BJ (cell line): ENCODE measurements at regions not wholly inside any gene's neighbourhood (a gene's known extent, or its start where the extent isn't known, plus 50 kb on each side); places are given as distances from the start of the nearest gene placed in this dataset.

Source experiments
- CTCF ChIA-PET: fragments of 350-600 bp; formaldehyde crosslinking; extraction: SDS; loops from one replicate; lab custom pipeline; 2021; ENCODE audit warnings: antibody characterized with exemption, inconsistent platforms; lab: Yijun Ruan, JAX
- POLR2A ChIA-PET: fragments of 300-600 bp; sonication (Branson Sonifier 250); formaldehyde crosslinking; extraction: SDS; loops from one replicate; lab custom pipeline; 2021; ENCODE audit warnings: antibody characterized with exemption; lab: Charles Lee
- DNase-seq: peaks from one replicate; pipeline ENCODE4 v3.0.0-alpha.2; 2011; ENCODE audit warnings: low read depth
- H3K27me3 ChIP-seq: 2 replicates; pipeline ENCODE4 v1.6.0; 2011; ENCODE audit warnings: low read length; ENCODE audit not compliant: control insufficient read depth, insufficient read depth
- H3K36me3 ChIP-seq: 2 replicates; pipeline ENCODE4 v1.5.1; 2011; ENCODE audit warnings: low read length; ENCODE audit not compliant: control insufficient read depth, insufficient read depth
- H3K4me3 ChIP-seq: 2 replicates; pipeline ENCODE4 v1.5.1; 2011; ENCODE audit warnings: low read depth, mild to moderate bottlenecking, control low read depth, low read length
- CTCF ChIP-seq: IDR thresholded peaks from 2 replicates; pipeline ENCODE4 v1.5.1; 2011; ENCODE audit warnings: low read depth, mild to moderate bottlenecking, control low read depth, inconsistent platforms, low read length, moderate library complexity; ENCODE audit not compliant: insufficient read depth

GRCh38 chr1:235919127-235919832 is 52.6 kb upstream of the LYST start:
- DNase-seq: no peak
- POLR2A ChIA-PET: no interaction called here

GRCh38 chr1:235918465-235918864 is 51.8 kb upstream of the LYST start:
- Histone ChIP-seq H3K27me3 (no peaks in the 10 kb centered on the region), H3K36me3 (no peaks in the 10 kb centered on the region), H3K4me3 (no peak overlapping the region)
- CTCF ChIA-PET: interaction anchor here (3.0 kb wide), 2 partner anchors 18 to 54 kb away, joined by 10 to 15 read pairs; no protein-coding TSS in a partner anchor
- POLR2A ChIA-PET: interaction anchor here (0.7 kb wide), 1 partner anchor 117 kb away, joined by 3 read pairs; no protein-coding TSS in a partner anchor
- DNase-seq: no peak
- TF ChIP-seq CTCF: no peak

More at GRCh38 chr1:235919127-235919832, 52.6 kb upstream of the LYST start:
- Histone ChIP-seq H3K27me3 (no peaks in the 10 kb centered on the region), H3K36me3 (no peaks in the 10 kb centered on the region), H3K4me3 (no peak overlapping the region)
- no peak for TF ChIP-seq CTCF
- CTCF ChIA-PET: interaction anchor here (3.0 kb wide), 2 partner anchors 18 to 53 kb away, joined by 10 to 15 read pairs; no protein-coding TSS in a partner anchor

DNA sequence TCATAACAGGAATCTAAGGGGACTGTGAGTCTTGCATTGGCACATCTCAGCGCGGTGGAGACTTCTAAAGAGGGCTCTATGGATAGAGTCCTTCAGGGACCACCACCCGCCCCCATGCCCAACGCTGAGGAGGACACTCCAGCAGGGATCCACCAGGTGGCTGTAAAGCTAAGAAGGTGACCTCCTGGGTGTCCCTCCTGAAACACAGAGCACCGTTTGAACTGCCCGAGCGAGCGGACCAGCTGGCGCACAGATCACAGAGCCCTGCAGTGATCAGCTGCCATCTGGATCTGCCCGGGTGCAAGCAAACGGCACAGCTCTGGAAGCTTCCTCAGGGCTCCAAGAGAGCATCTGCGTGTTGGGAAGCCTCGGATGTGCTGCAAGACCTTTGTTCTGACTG is 51.3 kb upstream of the LYST start:
- no peaks in the 10 kb centered on the region for H3K27me3 ChIP-seq
- TF ChIP-seq CTCF: no peak
- DNase-seq: no peak
- ChIA-PET CTCF (interaction anchor here (3.0 kb wide), 2 partner anchors 17 to 54 kb away, joined by 10 to 15 read pairs; no protein-coding TSS in a partner anchor), POLR2A (interaction anchor here (0.7 to 1.0 kb wide), 2 partner anchors 9 to 118 kb away, joined by 3 to 5 read pairs; no protein-coding TSS in a partner anchor)
- no peak overlapping the region for H3K4me3 ChIP-seq
- no peaks in the 10 kb centered on the region for H3K36me3 ChIP-seq

DNA sequence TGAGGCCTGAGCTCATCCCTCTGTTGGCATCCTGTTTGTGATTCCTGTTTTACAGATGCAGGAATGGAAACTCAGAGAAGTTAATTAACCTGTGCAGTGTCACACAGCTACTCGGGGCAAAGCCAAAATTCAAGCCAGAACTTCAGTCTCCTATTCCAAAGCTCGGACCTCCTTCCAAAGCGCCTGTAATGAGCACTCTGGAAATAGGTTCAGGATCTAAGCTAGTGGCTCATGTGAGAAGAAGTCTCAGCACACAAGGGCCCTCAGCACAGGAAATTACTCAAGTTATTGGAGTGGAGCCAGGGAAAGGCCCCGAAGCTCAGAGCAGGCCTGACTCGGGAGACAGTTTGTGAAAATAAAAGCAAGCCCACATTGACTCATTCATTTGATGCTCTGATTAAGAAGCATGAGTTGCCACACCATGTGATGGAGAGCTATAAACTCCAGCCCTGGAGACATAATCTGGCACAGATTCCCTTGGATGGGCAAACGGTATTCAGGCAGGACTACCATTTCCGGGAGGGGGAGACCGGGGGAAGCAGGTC is 50.6 kb upstream of the LYST start:
- CTCF ChIA-PET: interaction anchor here (3.0 kb wide), 1 partner anchor 55 kb away, joined by 15 read pairs; no protein-coding TSS in a partner anchor
- Histone ChIP-seq H3K27me3 (no peaks in the 10 kb centered on the region), H3K4me3 (no peak overlapping the region), H3K36me3 (no peaks in the 10 kb centered on the region)
- POLR2A ChIA-PET: interaction anchor here (1.0 kb wide), 1 partner anchor 8 kb away, joined by 5 read pairs; no protein-coding TSS in a partner anchor
- no peak for TF ChIP-seq CTCF
- peak; percentile 98 for DNase-seq
